B cell (primary cell): ENCODE measurements at regions not wholly inside any gene's neighbourhood (a gene's known extent, or its start where the extent isn't known, plus 50 kb on each side); places are given as distances from the start of the nearest gene placed in this dataset.

ENCODE experiments used
- ATAC-seq: fragments of 200-7000 bp; cut with Tn5 transposase; one replicate; pipeline ENCODE4 v1.10.0; 2021; ENCODE audit warnings: low read depth, mild to moderate bottlenecking, moderate number of reproducible peaks, moderate library complexity
- CTCF ChIA-PET: fragments of 350-600 bp; sonication (Branson Sonifier 250); formaldehyde crosslinking; loops from one replicate; lab custom pipeline; 2021; ENCODE audit warnings: antibody characterized with exemption, inconsistent platforms; lab: Charles Lee
- POLR2A ChIA-PET: fragments of 350-600 bp; sonication (Branson Sonifier 250); formaldehyde crosslinking; loops from one replicate; lab custom pipeline; 2021; ENCODE audit warnings: antibody characterized with exemption; lab: Charles Lee
- DNase-seq: peaks from one replicate; pipeline ENCODE4 v3.0.0; 2013
- H2AFZ ChIP-seq: 2 replicates; pipeline ENCODE4 v1.6.1; 2012; ENCODE audit warnings: mild to moderate bottlenecking, low read depth, low read length; ENCODE audit not compliant: insufficient read depth, poor library complexity, severe bottlenecking
- H3K27ac ChIP-seq, 2 donors: 1 replicate in 1 of 2; 2 replicates in 1 of 2; pipeline ENCODE4 v1.5.1; 2012 to 2013; ENCODE audit warnings: low read length in 2 of 2, mild to moderate bottlenecking in 2 of 2, moderate library complexity in 1 of 2
- H3K27me3 ChIP-seq, 4 experiments: fragments of 200-600 bp in 1 of 4; sonication (generic) in 1 of 4; replicated peaks in 1 of 4; 1 replicate in 2 of 4; 2 replicates in 2 of 4; pipeline versions ENCODE4 v1.6.1 to v1.7.0; 2013 to 2016; ENCODE audit warnings: low read length in 3 of 4, mild to moderate bottlenecking in 2 of 4, mixed read lengths in 1 of 4, moderate library complexity in 1 of 4; ENCODE audit not compliant: insufficient read depth in 4 of 4, control insufficient read depth in 3 of 4; ENCODE audit errors: control extremely low read depth in 1 of 4
- H3K36me3 ChIP-seq, 2 experiments: replicated peaks in 1 of 2; 1 replicate in 1 of 2; 2 replicates in 1 of 2; pipeline versions ENCODE4 v1.6.1 to v1.7.1; 2013; ENCODE audit warnings: low read length in 1 of 2; ENCODE audit not compliant: insufficient read depth in 2 of 2, control insufficient read depth in 1 of 2; ENCODE audit errors: control extremely low read depth in 1 of 2, extremely low read depth in 1 of 2
- H3K4me1 ChIP-seq, 2 donors: fragments of 200-600 bp in 1 of 2; sonication (generic) in 1 of 2; 1 replicate in 1 of 2; 2 replicates in 1 of 2; pipeline versions ENCODE4 v1.5.1 to v1.6.1; 2013 to 2017; ENCODE audit warnings: low read length in 2 of 2; ENCODE audit not compliant: control insufficient read depth in 2 of 2, insufficient read depth in 2 of 2
- H3K4me2 ChIP-seq: replicated peaks from 2 replicates; pipeline ENCODE3; 2012; ENCODE audit warnings: mild to moderate bottlenecking, low read depth, low read length; ENCODE audit not compliant: poor library complexity, severe bottlenecking
- H3K4me3 ChIP-seq, 5 experiments: fragments of 200-600 bp in 1 of 5; sonication (generic) in 1 of 5; 1 replicate in 3 of 5; 2 replicates in 2 of 5; pipeline versions ENCODE4 v1.5.1 to v1.7.0; 2011 to 2016; ENCODE audit warnings: low read length in 4 of 5, mild to moderate bottlenecking in 4 of 5, low read depth in 2 of 5, control low read depth in 1 of 5, moderate library complexity in 1 of 5; ENCODE audit not compliant: insufficient read depth in 1 of 5; ENCODE audit errors: control extremely low read depth in 1 of 5, extremely low read depth in 1 of 5
- H3K79me2 ChIP-seq: fragments of 200-600 bp; sonication (generic); one replicate; pipeline ENCODE4 v1.6.0; 2016; ENCODE audit warnings: low read length; ENCODE audit not compliant: control insufficient read depth, insufficient read depth
- H3K9ac ChIP-seq: fragments of 200-600 bp; sonication (generic); 2 replicates; pipeline ENCODE4 v1.6.1; 2017; ENCODE audit warnings: mild to moderate bottlenecking, low read length, moderate library complexity
- H3K9me3 ChIP-seq, 3 donors: one replicate each; pipeline versions ENCODE4 v1.6.1 to v1.7.1; 2013; ENCODE audit warnings: low read length in 2 of 3; ENCODE audit not compliant: control insufficient read depth in 2 of 3, insufficient read depth in 1 of 3; ENCODE audit errors: control extremely low read depth in 1 of 3
- H4K20me1 ChIP-seq: 2 replicates; pipeline ENCODE4 v1.6.0; 2012; ENCODE audit warnings: mild to moderate bottlenecking, low read length; ENCODE audit not compliant: insufficient read depth, control insufficient read depth, poor library complexity, severe bottlenecking
- H3K27ac Mint-ChIP-seq: one replicate; pipeline ENCODE4 v1.8.0; 2021; ENCODE audit warnings: mixed read lengths
- H3K27me3 Mint-ChIP-seq: one replicate; pipeline ENCODE4 v1.8.0; 2021; ENCODE audit warnings: mixed read lengths
- H3K4me1 Mint-ChIP-seq: one replicate; pipeline ENCODE4 v1.8.0; 2021; ENCODE audit warnings: mixed read lengths
- H3K4me3 Mint-ChIP-seq: one replicate; pipeline ENCODE4 v1.8.0; 2021; ENCODE audit warnings: mixed read lengths
- H3K9me3 Mint-ChIP-seq: one replicate; pipeline ENCODE4 v1.8.0; 2022; ENCODE audit warnings: mixed read lengths; ENCODE audit not compliant: insufficient read depth
- EZH2 ChIP-seq: IDR thresholded peaks from 2 replicates; pipeline ENCODE4 v1.6.1; 2012; ENCODE audit warnings: borderline replicate concordance, low read depth, mild to moderate bottlenecking, moderate library complexity, low read length; ENCODE audit not compliant: insufficient read depth, poor library complexity, severe bottlenecking
- WGBS: methylation state at CpG from one replicate; pipeline ENCODE4 v1.1.5; 2013; ENCODE audit warnings: missing lambda C conversion rate; ENCODE audit not compliant: insufficient coverage; 5-methylcytosine and 5-hydroxymethylcytosine counted together
- intact Hi-C: fragments of 100-400 bp; cut with micrococcal nuclease; formaldehyde crosslinking; loops from one replicate; pipeline ENCODE4 v1.10.0; 2022
- TF ChIP-seq, protein P1 (sequence below): fragments of 200-600 bp; IDR thresholded peaks from one replicate; pipeline ENCODE4 v1.8.0; 2022; ENCODE audit warnings: antibody characterized with exemption, mild to moderate bottlenecking

DNA sequence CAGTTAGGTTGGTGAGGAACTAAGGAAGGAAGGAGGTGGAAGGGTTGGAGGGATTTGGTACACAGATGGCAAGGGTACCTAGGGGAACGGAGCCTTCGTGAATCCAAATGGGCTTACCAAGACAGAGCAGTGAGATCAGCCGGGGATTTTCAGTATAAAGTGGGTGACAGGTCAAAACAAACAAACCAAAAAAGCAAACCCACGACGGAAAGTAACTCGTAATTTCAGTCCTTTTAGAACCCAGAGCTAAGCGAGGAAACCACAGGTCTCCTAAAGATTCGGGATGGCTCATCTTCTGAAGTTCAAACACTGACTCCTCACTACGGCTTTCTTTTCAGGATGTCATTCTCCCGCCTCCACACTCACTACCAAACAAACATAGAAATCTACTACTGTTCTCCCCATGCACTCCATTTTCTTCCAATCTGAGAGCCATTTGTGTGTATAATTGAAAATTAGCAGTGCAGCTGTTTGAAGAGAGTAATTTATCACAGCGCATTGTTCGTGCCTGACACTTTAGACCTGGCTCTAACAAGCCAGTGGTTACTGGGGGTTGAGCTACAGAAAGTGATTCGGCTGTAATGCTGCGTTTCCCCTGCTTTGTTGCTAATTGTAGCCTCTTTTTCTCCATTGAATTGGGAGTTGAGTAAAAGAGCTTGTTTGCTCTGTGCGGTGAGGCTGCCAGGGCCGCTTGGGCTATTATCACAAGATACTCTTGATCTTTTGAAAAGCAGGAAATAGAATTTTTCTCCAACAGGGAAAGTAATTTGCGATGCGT, 64.7 kb upstream of the CCDC39 start:
- DNase-seq (no peak), ATAC-seq (no peak)
- TF ChIP-seq, protein P1, sequence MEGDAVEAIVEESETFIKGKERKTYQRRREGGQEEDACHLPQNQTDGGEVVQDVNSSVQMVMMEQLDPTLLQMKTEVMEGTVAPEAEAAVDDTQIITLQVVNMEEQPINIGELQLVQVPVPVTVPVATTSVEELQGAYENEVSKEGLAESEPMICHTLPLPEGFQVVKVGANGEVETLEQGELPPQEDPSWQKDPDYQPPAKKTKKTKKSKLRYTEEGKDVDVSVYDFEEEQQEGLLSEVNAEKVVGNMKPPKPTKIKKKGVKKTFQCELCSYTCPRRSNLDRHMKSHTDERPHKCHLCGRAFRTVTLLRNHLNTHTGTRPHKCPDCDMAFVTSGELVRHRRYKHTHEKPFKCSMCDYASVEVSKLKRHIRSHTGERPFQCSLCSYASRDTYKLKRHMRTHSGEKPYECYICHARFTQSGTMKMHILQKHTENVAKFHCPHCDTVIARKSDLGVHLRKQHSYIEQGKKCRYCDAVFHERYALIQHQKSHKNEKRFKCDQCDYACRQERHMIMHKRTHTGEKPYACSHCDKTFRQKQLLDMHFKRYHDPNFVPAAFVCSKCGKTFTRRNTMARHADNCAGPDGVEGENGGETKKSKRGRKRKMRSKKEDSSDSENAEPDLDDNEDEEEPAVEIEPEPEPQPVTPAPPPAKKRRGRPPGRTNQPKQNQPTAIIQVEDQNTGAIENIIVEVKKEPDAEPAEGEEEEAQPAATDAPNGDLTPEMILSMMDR: no peak
- TF ChIP-seq EZH2: no peak
- Histone ChIP-seq H3K27me3 (no peaks in the 10 kb centered on the region), H3K79me2 (no peaks in the 10 kb centered on the region), H3K4me2 (no peak overlapping the region), H2AFZ (no peak overlapping the region), H3K4me1 (no peaks in the 10 kb centered on the region), H3K9ac (no peak overlapping the region), H3K27ac (no peak overlapping the region), H3K4me3 (no peak overlapping the region), H4K20me1 (no peaks in the 10 kb centered on the region), H3K36me3 (no peaks in the 10 kb centered on the region), H3K9me3 (no peaks in the 10 kb centered on the region)
- CTCF ChIA-PET: no interaction called here
- Mint-ChIP-seq H3K9me3 (no peaks in the 10 kb centered on the region), H3K27me3 (peaks cover 10% of the 10 kb centered on the region), H3K27ac (no peak overlapping the region), H3K4me1 (no peaks in the 10 kb centered on the region), H3K4me3 (no peak overlapping the region)
- WGBS: 64% methylated on average over 10 of the region's 18 CpGs
- POLR2A ChIA-PET: no interaction called here
- intact Hi-C loops: no loop called here

DNA sequence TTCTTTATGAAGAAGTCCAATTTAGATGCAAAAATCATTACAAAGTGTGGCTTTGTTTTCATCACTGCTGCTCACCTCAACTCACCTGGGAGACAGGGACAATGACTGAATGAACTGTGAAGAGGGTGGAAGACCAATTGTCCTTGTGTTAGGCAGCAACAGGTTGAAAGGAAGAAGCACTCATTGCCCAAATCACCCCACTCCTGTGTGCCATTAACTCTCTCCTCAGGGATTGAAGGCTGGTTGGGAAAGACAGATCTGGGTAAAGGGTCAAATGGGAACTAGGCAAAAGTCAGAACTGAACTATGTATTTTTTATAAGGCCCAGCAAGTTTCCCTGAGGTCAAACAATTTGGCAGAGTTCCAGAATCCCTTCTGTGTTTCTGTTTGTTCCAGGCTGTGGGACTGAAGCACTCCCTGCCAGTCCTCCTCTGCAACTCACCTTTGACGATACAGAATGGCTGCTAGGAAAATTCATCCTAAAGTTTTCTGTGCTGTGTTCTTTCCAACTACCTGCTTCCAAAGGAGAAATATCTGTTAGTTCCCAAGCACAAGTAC, 68.6 kb upstream of the CCDC39 start:
- intact Hi-C loops: no loop called here
- H3K4me1 ChIP-seq: no peaks in the 10 kb centered on the region
- no peaks in the 10 kb centered on the region for H3K9me3 ChIP-seq
- no peak overlapping the region for H3K4me3 ChIP-seq
- no peak overlapping the region for H3K9ac ChIP-seq
- H3K79me2 ChIP-seq: no peaks in the 10 kb centered on the region
- DNase-seq: no peak
- no peak overlapping the region for H2AFZ ChIP-seq
- H3K4me3 Mint-ChIP-seq: no peak overlapping the region
- no peaks in the 10 kb centered on the region for H3K9me3 Mint-ChIP-seq
- POLR2A ChIA-PET: no interaction called here
- no peak overlapping the region for H3K4me2 ChIP-seq
- 83% methylated on average over 1 of the region's 1 CpG for WGBS
- no peak overlapping the region for H3K27ac Mint-ChIP-seq
- no peak for ATAC-seq
- H4K20me1 ChIP-seq: no peaks in the 10 kb centered on the region
- H3K4me1 Mint-ChIP-seq: no peaks in the 10 kb centered on the region
- H3K27ac ChIP-seq: no peak overlapping the region
- CTCF ChIA-PET: no interaction called here
- TF ChIP-seq EZH2: no peak
- TF ChIP-seq, protein P1: no peak
- no peaks in the 10 kb centered on the region for H3K36me3 ChIP-seq
- H3K27me3 Mint-ChIP-seq: peaks cover 8% of the 10 kb centered on the region
- H3K27me3 ChIP-seq: no peaks in the 10 kb centered on the region
